ENCODE measurements at regions not wholly inside any gene's neighbourhood (a gene's known extent, or its start where the extent isn't known, plus 50 kb on each side); places are given as distances from the start of the nearest gene placed in this dataset.

- TF ChIP-seq GATA2 (IDR thresholded peaks at IDR 0.05; ENCODE audit: low read depth, low read length) (no peak), GATA3 (IDR thresholded peaks at IDR 0.05; ENCODE audit: low read depth, low read length) (no peak)
Measured at GRCh38 chr4:130851932-130852331, 1756.0 kb downstream of the C4orf33 start.
